Germinal center (tissue), 1 donor: ENCODE measurements at regions not wholly inside any gene's neighbourhood (a gene's known extent, or its start where the extent isn't known, plus 50 kb on each side); places are given as distances from the start of the nearest gene placed in this dataset.

ENCODE experiments used
- DNase-seq: peaks from one replicate; pipeline ENCODE4 v3.0.0; 2012; ENCODE audit warnings: mixed read lengths, low spot score

GRCh38 chr14:45359746-45360145 is 106.7 kb upstream of the MIS18BP1 start:
- no peak for DNase-seq

- DNase-seq = no peak
Measured at GRCh38 chr14:45332360-45332988, 79.5 kb upstream of the MIS18BP1 start.

GRCh38 chr14:45308745-45309397 is 55.9 kb upstream of the MIS18BP1 start:
- no peak for DNase-seq
